Type B pancreatic cell (in vitro differentiated cells): ENCODE measurements at regions not wholly inside any gene's neighbourhood (a gene's known extent, or its start where the extent isn't known, plus 50 kb on each side); places are given as distances from the start of the nearest gene placed in this dataset.

ENCODE experiments used
- DNase-seq: peaks from one replicate; pipeline ENCODE4 v3.0.0; 2021; ENCODE audit warnings: mixed read lengths; ENCODE audit not compliant: unreplicated experiment; ENCODE audit errors: extremely low spot score
- H3K27ac Mint-ChIP-seq: 2 replicates; pipeline ENCODE4 v1.8.0; 2021; ENCODE audit warnings: mild to moderate bottlenecking, mixed read lengths
- H3K27me3 Mint-ChIP-seq: 2 replicates; pipeline ENCODE4 v1.8.0; 2021; ENCODE audit warnings: mixed read lengths
- H3K36me3 Mint-ChIP-seq: 2 replicates; pipeline ENCODE4 v1.8.0; 2021; ENCODE audit warnings: mixed read lengths
- H3K4me1 Mint-ChIP-seq: one replicate; pipeline ENCODE4 v1.8.0; 2021; ENCODE audit warnings: mixed read lengths; ENCODE audit not compliant: unreplicated experiment
- H3K4me3 Mint-ChIP-seq: 2 replicates; pipeline ENCODE4 v1.8.0; 2021; ENCODE audit warnings: mild to moderate bottlenecking, mixed read lengths
- H3K9me3 Mint-ChIP-seq: 2 replicates; pipeline ENCODE4 v1.8.0; 2021; ENCODE audit warnings: mixed read lengths
- TF ChIP-seq, protein P1 (sequence below): fragments of 200-600 bp; sonication (generic); conservative IDR thresholded peaks from 2 replicates; pipeline ENCODE4 v1.5.0; 2021; ENCODE audit warnings: antibody characterized with exemption, mild to moderate bottlenecking

DNA sequence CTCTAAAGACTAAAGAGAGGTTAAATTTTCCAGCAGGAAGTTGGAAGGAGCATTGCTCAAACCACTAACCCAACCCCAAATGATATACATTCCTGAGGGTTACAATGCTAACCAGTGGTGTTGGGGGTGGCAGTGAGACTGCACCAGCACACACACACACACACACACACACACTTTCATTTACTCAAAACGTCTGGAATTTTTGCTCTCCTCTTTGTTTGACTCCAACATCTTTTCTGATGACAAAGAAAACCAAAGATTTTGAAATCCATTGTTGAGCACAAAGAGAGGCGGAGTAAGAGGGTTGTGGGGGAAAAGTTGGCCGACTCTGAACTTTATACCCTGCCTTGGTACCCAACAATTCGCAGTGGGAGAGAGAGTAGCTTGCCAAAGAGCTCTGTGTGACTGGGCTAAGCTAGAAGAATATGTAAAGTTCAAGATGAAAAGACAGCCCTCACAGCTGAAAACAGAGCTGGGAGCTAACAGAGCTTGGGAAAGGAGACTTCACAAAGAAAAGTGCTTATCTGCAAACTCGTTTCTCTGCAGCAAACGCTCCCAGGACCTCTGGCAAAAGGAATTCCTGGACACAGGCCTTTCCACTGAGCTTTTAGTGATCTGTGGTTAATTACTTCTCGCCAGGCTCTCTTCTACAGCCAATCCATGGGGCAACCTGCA is 426.0 kb upstream of the CDH11 start:
- Mint-ChIP-seq H3K4me1 (peaks cover 48% of the 10 kb centered on the region), H3K27ac (peak overlapping the region; percentile 60), H3K36me3 (no peaks in the 10 kb centered on the region), H3K27me3 (peaks cover 13% of the 10 kb centered on the region), H3K9me3 (no peaks in the 10 kb centered on the region), H3K4me3 (peak overlapping the region; percentile 47)
- no peak for DNase-seq
- TF ChIP-seq, protein P1, sequence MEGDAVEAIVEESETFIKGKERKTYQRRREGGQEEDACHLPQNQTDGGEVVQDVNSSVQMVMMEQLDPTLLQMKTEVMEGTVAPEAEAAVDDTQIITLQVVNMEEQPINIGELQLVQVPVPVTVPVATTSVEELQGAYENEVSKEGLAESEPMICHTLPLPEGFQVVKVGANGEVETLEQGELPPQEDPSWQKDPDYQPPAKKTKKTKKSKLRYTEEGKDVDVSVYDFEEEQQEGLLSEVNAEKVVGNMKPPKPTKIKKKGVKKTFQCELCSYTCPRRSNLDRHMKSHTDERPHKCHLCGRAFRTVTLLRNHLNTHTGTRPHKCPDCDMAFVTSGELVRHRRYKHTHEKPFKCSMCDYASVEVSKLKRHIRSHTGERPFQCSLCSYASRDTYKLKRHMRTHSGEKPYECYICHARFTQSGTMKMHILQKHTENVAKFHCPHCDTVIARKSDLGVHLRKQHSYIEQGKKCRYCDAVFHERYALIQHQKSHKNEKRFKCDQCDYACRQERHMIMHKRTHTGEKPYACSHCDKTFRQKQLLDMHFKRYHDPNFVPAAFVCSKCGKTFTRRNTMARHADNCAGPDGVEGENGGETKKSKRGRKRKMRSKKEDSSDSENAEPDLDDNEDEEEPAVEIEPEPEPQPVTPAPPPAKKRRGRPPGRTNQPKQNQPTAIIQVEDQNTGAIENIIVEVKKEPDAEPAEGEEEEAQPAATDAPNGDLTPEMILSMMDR, result no peak

DNA sequence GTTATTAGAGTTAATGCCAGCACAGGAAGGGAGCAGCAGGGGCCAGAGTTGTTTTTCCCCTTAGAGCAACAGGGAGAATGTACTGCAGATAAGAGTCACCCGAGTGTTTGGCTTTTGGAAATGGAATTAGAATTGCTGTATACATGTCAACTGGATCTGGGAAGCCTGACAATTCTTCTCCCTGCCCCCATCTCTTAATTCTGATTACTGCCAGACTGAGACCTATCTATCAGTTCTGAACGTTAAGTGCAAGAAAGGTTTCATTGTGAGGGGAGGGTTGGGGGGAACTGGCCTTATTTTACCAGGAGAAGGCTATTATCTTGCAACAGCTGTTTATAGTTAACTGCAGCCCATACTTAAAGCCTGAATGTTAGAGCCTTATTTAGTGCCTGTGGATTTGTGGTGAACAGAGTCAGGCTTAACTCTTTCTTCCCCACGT is 424.5 kb upstream of the CDH11 start:
- Mint-ChIP-seq H3K4me1 (peaks cover 48% of the 10 kb centered on the region), H3K36me3 (no peaks in the 10 kb centered on the region), H3K27me3 (peaks cover 16% of the 10 kb centered on the region), H3K4me3 (peak overlapping the region; percentile 53), H3K9me3 (no peaks in the 10 kb centered on the region), H3K27ac (peak overlapping the region; percentile 60)
- no peak for DNase-seq
- TF ChIP-seq, protein P1, result no peak

DNA sequence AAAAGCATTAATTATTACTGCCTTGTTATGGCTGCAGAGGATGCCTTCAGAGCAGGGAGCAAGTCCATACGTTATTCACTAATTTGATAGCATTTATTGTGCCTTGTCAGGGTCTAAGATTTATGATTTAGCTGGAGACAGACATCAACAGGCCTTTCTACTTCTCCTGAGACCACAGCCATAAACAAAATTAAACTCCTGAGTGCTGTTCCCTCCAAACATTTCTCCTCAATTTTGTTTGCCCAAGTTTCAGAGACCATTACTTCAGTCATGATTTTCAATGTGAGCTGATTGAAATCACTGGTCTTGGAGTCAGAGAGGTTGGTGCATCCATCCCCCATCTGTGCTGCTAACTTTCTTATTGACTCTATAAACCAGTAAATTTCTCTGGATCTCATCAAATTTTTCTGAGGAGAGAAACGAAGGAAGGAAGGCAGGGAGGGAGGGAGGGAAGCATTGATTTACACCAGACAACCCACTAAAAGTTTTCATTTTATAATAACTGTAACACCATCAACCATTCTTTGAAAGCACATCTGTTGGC is 423.6 kb upstream of the CDH11 start:
- Mint-ChIP-seq H3K9me3 (no peaks in the 10 kb centered on the region), H3K4me1 (peaks cover 48% of the 10 kb centered on the region), H3K27me3 (peaks cover 16% of the 10 kb centered on the region), H3K36me3 (no peaks in the 10 kb centered on the region), H3K4me3 (peak overlapping the region; percentile 10), H3K27ac (no peak overlapping the region)
- TF ChIP-seq, protein P1, result no peak
- DNase-seq, result no peak

DNA sequence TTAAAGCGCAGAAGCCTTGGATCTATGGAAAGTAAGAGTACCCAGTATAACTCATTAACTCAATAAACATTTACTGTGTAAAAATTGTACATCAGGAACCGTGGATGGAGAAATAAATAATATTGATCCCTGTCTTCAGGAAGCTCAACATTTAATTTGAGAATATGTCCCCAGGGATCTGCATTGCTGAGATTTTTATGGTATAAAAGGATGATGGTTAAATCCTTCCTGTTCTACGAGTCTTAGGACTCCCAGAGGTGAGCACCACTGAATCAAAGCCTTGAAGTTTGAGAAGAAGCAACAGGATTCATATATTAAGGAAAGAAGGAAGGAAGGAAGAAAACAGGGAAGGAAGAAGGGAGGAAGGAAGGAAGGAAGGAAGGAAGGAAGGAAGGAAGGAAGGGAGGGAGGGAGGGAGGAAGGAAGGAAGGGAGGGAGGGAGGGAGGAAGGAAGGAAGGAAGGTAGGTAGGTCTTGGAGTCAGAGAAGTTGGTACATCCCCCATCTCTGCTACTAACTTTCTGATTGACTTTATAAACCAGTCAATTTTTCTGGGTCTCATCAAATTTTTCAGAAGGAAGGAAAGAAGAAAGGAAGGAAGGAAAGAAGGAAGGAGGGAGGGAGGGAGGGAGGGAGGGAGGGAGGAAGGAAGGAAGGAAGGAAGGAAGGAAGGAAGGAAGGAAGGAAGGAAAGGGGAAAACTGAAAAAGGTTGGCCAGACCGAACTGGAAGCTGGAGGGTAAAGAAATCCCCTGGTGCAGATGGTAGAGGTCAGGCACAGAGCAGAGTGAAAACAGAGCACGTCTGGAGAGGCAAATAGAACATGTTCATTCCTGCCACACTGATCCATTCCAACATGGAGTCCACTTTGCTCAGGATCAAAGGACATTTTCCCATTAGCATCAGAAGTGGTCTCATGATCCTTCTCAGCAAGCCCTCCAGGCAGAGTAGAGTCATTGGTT is 422.2 kb upstream of the CDH11 start:
- H3K4me1 Mint-ChIP-seq, result peaks cover 39% of the 10 kb centered on the region
- no peak overlapping the region for H3K27ac Mint-ChIP-seq
- no peak overlapping the region for H3K4me3 Mint-ChIP-seq
- TF ChIP-seq, protein P1, result no peak
- H3K9me3 Mint-ChIP-seq, result peaks cover 4% of the 10 kb centered on the region
- peaks cover 16% of the 10 kb centered on the region for H3K27me3 Mint-ChIP-seq
- DNase-seq, result no peak
- no peaks in the 10 kb centered on the region for H3K36me3 Mint-ChIP-seq

DNA sequence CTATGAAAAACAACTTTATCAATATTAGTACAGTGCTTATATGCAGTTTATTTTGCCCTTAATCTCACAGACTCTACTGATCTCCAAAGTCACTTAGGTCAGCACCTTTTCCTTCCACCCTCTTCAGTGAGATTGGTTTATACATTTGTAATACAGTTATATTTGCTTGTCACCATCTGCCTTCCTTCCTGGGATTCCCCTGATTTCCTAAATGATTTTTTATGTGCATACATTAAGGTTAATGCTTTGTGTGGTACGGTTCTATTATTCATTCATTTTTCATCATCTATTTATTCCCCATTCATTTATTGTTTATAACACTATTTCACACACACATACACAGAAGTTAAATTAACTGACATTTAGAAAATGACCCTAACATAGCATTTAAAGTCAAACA is 419.8 kb upstream of the CDH11 start:
- DNase-seq, result no peak
- TF ChIP-seq, protein P1, result no peak
- H3K4me1 Mint-ChIP-seq, result peaks cover 15% of the 10 kb centered on the region
- peaks cover 4% of the 10 kb centered on the region for H3K9me3 Mint-ChIP-seq
- H3K4me3 Mint-ChIP-seq, result no peak overlapping the region
- no peaks in the 10 kb centered on the region for H3K36me3 Mint-ChIP-seq
- H3K27ac Mint-ChIP-seq, result no peak overlapping the region
- H3K27me3 Mint-ChIP-seq, result peaks cover 6% of the 10 kb centered on the region
